Cardiac muscle cell (in vitro differentiated cells and primary cell): ENCODE measurements at regions not wholly inside any gene's neighbourhood (a gene's known extent, or its start where the extent isn't known, plus 50 kb on each side); places are given as distances from the start of the nearest gene placed in this dataset.

Experiments
- DNase-seq, 2 donors: peaks; one replicate each; pipeline versions ENCODE4 v3.0.0 to v3.0.0-alpha.2; 2010 to 2017; ENCODE audit warnings: low read depth in 1 of 2, low spot score in 1 of 2
- H3K27ac ChIP-seq: fragments of 200-600 bp; sonication (generic); 2 replicates; pipeline ENCODE4 v1.5.1; 2016
- H3K27me3 ChIP-seq: fragments of 200-600 bp; sonication (generic); 2 replicates; pipeline ENCODE4 v1.6.0; 2016; ENCODE audit warnings: control low read depth
- H3K36me3 ChIP-seq: fragments of 200-600 bp; sonication (generic); 2 replicates; pipeline ENCODE4 v1.5.1; 2016; ENCODE audit warnings: control low read depth
- H3K4me1 ChIP-seq: fragments of 200-600 bp; sonication (generic); 2 replicates; pipeline ENCODE4 v1.8.1; 2017; ENCODE audit warnings: low read depth, mild to moderate bottlenecking, mixed run types
- H3K4me3 ChIP-seq: fragments of 200-600 bp; sonication (generic); 2 replicates; pipeline ENCODE4 v1.5.1; 2016; ENCODE audit warnings: mild to moderate bottlenecking
- H3K9me3 ChIP-seq: fragments of 200-600 bp; sonication (generic); 2 replicates; pipeline ENCODE4 v1.5.1; 2017; ENCODE audit warnings: low read depth, mild to moderate bottlenecking, control low read depth
- CTCF ChIP-seq: IDR thresholded peaks from 2 replicates; pipeline ENCODE4 v1.5.1; 2012; ENCODE audit warnings: low read depth, mild to moderate bottlenecking, low read length

- Histone ChIP-seq H3K27me3 (peaks cover 42% of the 10 kb centered on the region), H3K27ac (no peak overlapping the region), H3K36me3 (no peaks in the 10 kb centered on the region), H3K4me1 (no peaks in the 10 kb centered on the region), H3K9me3 (no peaks in the 10 kb centered on the region), H3K4me3 (no peak overlapping the region)
- TF ChIP-seq CTCF, result no peak
- DNase-seq, result no peak
Observed at GRCh38 chr15:70361106-70361505, 263.4 kb upstream of the TLE3 start.

GRCh38 chr15:70358871-70359647, 261.3 kb upstream of the TLE3 start:
- H3K36me3 ChIP-seq, result no peaks in the 10 kb centered on the region
- H3K27me3 ChIP-seq, result peaks cover 50% of the 10 kb centered on the region
- no peak for TF ChIP-seq CTCF
- no peaks in the 10 kb centered on the region for H3K4me1 ChIP-seq
- no peaks in the 10 kb centered on the region for H3K9me3 ChIP-seq
- no peak overlapping the region for H3K4me3 ChIP-seq
- H3K27ac ChIP-seq, result no peak overlapping the region
- no peak for DNase-seq

GRCh38 chr15:70358011-70358819, 260.5 kb upstream of the TLE3 start:
- no peak for TF ChIP-seq CTCF
- no peak overlapping the region for H3K27ac ChIP-seq
- peaks cover 57% of the 10 kb centered on the region for H3K27me3 ChIP-seq
- no peak overlapping the region for H3K4me3 ChIP-seq
- DNase-seq, result no peak
- H3K4me1 ChIP-seq, result no peaks in the 10 kb centered on the region
- no peaks in the 10 kb centered on the region for H3K9me3 ChIP-seq
- H3K36me3 ChIP-seq, result no peaks in the 10 kb centered on the region

- TF ChIP-seq CTCF, result no peak
- DNase-seq, result no peak
Observed at GRCh38 chr15:70357453-70357852, 259.7 kb upstream of the TLE3 start.

GRCh38 chr15:70356919-70357318, 259.2 kb upstream of the TLE3 start:
- Histone ChIP-seq H3K27ac (no peak overlapping the region), H3K27me3 (peaks cover 69% of the 10 kb centered on the region), H3K4me3 (no peak overlapping the region), H3K36me3 (no peaks in the 10 kb centered on the region), H3K4me1 (no peaks in the 10 kb centered on the region), H3K9me3 (no peaks in the 10 kb centered on the region)
- peak in 1 of 2 donors; percentile 18 for DNase-seq
- no peak for TF ChIP-seq CTCF

More at GRCh38 chr15:70357453-70357852, 259.7 kb upstream of the TLE3 start:
- H3K27ac ChIP-seq, result no peak overlapping the region
- no peak overlapping the region for H3K4me3 ChIP-seq
- no peaks in the 10 kb centered on the region for H3K9me3 ChIP-seq
- H3K36me3 ChIP-seq, result no peaks in the 10 kb centered on the region
- no peaks in the 10 kb centered on the region for H3K4me1 ChIP-seq
- peaks cover 63% of the 10 kb centered on the region for H3K27me3 ChIP-seq
